GM19023 (cell line): ENCODE measurements at regions not wholly inside any gene's neighbourhood (a gene's known extent, or its start where the extent isn't known, plus 50 kb on each side); places are given as distances from the start of the nearest gene placed in this dataset.
"Not testable (repeated sequence)": the region's sequence is repeated elsewhere in the genome, so short reads cannot be mapped to it uniquely, and the experiment has no call there.

ENCODE experiments used
- ATAC-seq: cut with Tn5 transposase; IDR thresholded peaks from one replicate; pipeline ENCODE4 v1.9.1; 2021; ENCODE audit warnings: mild to moderate bottlenecking, moderate library complexity; ENCODE audit not compliant: unreplicated experiment

DNA sequence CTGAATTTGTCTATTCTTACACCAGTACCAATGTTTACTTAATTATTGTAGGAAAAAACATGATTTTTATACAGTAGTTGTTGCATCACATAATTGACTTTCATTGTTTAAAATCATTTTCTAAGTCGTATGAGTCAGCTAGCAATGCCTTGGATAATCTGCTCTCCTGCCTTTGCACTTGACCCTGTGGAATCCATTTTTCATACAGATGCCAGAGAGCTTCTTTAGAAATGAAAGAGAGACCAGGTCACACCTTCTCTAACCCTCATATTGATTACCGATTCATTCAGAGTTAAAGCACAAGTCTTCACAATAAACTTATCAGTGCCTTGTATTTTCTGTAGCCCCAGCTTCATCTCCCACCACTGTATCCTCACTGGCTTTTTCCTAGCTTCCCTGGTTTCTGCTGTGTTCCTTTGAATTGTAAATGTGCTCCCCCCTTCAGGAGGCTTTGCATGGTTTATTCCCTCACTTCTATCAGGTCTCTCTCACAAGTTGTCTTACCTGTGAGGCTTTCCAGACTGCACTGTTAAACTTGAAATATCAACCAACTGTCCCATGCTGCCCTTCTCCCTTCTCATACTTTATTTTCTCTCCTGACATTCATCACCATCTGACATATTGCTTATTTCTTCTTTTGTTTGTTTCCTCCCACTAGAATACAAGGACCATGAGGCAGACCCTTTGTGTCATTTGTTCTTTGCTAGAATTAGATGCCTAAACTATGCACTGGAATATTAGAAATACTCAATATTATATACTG lies 662.0 kb upstream of the GBE1 start:
- no peak for ATAC-seq

DNA sequence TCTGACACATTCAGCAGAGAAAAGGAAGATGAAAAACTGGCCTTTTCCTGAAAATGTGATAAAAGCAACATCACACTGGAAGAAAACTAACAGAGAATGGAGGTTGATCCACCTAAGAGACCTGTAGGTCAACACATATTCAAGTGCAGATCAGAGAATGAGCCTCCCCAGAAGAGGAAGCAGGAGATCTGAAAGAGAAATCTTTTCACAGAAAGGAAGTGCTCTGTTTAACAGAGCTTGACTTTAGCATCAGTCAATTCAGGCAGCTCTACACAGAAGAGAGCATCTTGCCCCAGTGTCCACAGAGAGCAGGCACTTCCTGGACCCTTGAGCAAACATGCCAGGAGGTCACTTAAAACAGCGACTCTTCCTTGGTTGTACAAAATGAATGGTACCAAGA lies 655.4 kb upstream of the GBE1 start:
- no peak for ATAC-seq

DNA sequence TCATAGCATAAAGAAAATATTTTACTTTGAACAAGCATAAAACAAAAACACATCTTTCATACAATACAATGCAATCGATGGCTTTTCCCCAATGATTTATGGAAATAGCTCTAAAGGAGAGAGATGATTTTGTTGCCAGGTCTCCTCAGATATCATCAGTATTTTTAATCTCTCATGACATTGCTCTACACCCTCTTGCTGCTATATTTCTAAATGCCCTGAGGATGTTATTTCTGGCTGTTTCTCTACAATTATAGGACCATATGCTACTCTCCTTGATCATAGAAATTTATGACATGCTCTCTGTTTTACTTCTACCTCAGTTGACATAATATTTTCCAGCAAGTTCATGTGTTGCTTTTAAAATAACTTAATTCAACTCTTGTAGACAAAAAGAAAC lies 654.9 kb upstream of the GBE1 start:
- no peak for ATAC-seq

DNA sequence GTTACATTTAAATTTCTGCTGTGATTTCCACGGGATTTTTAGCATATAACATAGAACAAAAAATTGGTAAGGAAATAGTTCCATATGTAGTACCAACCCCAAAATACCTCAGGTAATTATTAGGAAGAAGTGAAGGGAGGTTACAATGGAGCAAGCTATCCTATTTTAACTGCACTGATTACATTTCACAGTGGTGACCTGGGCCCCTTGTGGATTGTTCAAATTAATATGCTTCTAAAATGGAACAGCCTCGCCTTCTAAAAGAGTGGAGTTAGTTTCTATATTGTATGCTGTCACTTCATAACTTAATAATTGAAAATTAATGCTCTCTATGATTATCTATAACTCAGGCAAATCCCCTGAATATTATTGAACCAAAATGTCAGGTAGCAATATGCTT lies 651.7 kb upstream of the GBE1 start:
- ATAC-seq: no peak

DNA sequence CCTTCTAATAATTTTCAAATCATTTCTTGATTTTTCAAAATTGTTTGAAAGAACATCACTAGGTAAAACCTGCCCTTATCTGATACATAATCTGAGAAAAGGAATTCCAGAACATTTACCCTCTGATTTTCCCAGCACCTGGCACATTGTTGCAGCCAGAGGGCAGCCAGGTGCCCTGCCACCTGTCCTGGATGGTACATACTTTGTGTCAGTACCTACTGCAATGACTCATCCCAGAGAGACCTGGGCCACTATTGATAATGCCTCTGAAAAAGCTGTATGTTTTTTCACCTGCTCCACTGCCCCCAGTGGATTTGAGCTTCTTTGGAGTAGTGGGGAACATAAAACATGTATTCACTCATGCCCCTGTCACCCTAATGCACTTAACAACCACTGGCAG lies 648.9 kb upstream of the GBE1 start:
- ATAC-seq: no peak

DNA sequence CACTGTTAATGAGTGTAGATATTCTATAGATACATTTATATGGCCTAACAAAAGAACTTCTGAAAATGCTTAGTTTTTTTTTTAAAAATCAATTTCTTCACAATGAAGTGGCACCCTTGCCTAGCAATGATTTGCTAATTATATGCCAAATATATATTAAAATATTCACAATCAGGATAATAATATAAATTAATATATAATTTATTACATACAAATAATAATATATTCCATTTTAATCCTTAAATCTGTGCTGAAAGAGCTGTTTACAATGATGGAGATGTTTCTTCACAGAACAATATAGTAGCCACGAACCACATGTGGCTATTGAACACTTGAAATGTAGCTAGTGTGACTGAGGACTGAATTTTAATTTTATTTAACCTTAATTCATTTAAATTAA lies 648.4 kb upstream of the GBE1 start:
- ATAC-seq: no peak

DNA sequence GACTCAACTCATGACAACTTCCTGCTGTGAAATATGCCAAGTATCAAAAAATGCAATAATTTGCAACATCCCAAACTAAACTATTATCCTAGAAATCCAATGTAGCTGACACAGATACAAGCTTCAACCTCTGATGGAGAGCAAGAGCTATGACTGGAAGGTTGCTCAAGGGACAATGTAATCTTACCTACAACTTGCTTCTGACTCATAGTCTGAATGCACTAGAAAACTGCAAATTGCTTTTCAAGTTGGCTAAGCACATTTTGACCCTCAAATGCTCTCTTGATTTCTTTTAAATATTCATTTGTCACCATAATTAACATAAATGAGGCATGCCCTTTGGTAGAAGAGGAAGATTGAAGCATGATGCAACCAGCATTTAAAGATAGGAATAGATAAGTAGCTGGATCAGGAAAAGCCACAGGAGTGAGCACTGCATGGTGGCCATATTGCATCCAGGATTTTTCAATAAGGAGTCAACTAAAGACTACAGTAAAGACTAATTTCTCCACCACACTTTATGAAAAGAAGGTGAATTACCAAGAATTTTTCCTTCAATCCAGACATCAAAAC lies 630.8 kb upstream of the GBE1 start:
- ATAC-seq: no peak

DNA sequence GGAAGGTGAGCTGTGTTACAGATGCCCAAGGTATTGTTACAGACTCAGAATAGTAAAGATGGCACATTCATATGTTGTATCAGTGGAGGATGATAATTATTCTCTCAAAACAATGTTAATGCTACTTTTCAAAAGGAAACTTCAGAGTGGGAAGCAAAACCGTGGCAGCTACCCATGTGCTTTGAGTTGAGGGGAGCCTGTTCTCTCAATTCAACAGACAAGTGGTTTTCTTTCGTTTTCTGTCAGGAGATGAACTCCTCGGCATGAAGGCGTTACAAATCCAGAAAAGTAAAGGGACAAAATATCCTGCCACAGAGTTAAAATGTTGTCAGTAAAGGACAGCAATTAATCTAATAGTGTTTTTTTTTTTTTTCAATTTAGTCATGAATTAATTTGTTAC lies 629.4 kb upstream of the GBE1 start:
- ATAC-seq: no peak

DNA sequence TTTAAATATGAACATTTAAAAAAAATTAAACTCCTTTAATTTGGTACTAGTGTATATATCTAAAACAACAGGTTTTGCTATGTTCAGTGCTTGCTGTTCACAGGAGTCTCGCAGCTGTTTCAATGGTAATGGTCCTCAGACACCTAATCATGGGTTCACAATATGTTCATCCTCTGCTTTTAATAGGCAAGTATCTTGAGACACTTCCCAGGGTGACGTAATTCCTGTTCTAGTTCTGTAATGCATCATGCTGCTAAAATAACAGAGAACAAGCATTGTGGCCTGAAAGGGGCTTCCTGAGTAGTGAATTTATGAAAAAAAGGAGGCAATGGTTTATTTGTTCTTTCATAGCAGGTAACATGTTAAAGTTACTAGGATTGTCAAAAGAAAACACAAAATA lies 625.2 kb upstream of the GBE1 start:
- ATAC-seq: no peak

DNA sequence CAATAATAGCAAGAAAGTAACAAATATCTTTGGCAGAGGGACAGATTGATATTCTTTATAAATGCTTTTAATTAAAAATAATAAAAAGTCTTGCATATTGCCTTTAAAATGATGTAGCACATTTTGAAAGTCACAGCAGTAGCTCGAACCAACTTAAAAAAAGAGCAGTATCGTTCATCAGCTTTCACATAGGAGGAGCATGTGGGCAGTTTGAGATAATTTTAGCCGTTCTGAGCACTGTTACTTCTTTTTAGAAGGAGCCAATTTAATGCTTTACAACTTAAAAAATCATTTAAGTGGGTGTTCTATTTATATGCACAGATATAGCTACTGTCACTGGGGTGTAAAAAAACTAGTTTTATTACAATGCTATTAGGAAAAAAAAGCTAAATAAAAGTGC lies 622.7 kb upstream of the GBE1 start:
- no peak for ATAC-seq

DNA sequence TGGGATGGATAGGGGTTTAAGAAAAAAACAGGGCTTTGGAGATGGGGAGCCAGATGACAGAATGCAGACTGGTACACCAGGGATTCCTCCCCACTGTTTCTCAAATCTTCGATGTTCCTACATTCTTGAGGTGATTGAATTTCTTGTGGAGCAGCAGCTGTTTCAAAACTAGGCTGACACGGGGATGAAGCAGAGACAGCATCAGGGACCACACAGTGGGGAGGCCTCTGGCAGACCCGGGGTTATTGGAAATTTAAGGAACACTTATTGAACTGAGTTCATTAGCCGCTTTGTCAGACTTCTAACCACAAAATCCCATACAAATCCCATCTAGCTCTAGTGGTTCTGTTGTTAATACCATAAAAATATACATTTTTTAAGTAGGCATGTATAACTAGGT lies 621.4 kb upstream of the GBE1 start:
- no peak for ATAC-seq

DNA sequence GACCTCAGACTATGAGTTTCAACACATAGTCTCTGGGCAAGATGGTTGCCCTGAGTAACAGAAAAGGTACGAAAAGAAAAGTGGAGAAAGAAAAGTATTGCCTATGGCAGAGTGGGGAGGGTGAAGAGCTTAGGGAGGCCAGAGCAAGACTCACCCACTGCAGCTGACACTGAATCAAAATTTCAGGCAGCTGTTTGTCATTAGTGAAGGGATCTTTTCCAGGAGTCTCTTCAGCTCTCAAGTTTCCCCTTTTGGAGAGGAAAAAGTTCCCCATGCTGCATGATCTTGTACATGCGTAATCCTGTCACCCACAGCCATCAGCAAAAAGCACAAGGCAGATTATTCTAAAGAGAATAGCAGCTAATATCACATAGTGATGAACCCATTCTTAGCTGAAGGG lies 616.9 kb upstream of the GBE1 start:
- no peak for ATAC-seq

DNA sequence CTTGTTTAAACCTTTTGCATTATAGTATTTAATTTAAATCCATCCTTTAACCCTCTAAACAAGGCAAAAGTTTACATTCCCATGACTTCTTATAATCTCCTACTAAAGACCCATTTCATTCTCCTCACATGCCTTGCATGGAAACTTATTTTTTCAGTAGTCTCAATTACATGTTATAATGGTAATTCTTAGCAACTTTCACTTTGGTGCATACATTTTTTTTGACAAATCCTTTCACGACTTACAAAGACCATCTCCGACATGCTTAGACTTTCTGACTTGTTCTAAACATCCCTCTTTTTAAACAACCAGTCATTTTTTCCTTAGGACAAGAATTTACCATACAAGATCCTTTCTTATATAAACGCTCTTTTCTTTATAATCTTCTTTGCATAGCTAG lies 615.4 kb upstream of the GBE1 start:
- no peak for ATAC-seq

DNA sequence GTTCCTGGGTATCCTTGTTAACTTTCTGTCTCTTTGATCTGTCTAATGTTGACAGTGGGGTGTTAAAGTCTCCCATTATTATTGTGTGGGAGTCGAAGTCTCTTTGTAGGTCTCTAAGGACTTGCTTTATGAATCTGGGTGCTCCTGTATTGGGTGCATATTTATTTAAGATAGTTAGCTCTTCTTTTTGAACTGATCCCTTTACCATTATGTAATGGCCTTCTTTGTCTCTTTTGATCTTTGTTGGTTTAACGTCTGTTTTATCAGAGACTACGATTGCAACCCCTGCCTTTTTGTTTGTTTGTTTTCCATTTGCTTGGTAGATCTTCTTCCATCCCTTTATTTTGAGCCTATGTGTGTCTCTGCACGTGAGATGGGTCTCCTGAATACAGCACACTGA lies 612.4 kb upstream of the GBE1 start:
- ATAC-seq: not testable (repeated sequence)

DNA sequence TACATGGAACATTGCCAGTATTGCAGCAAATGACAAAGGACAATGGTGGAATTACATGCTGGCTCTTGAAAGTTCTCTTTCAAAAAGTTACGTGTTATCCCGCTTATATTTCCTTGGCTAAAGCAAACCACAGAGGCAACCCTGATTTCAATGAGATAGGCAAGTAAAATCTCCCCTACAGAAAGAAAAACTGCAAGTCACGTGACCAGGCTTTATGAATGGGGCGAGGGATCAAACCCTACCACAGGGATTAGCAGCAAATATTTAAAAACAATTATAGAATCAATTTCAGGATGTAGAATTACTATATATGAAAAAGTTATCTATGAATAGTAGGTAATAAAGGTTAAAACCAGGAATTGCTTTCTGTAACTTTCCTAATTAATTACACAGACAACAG lies 603.4 kb upstream of the GBE1 start:
- no peak for ATAC-seq

DNA sequence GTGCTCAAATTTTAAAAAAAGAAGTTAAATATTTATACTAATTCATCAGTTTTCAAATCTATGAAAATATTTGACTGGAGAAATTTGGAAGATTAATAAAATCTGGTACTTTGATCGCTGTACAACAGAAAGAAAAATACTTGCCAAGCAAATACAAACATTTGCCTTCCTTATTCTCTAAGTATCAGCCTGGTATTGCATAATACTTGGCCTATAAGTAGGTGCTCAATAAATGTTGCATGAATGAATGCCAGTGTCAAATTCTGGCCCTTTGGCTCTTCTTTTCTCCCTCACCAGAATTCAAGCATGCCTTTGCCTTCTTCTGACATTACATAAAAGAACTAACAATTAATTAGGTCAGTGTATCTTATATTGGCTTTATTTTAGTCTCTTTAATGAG lies 601.7 kb upstream of the GBE1 start:
- no peak for ATAC-seq

DNA sequence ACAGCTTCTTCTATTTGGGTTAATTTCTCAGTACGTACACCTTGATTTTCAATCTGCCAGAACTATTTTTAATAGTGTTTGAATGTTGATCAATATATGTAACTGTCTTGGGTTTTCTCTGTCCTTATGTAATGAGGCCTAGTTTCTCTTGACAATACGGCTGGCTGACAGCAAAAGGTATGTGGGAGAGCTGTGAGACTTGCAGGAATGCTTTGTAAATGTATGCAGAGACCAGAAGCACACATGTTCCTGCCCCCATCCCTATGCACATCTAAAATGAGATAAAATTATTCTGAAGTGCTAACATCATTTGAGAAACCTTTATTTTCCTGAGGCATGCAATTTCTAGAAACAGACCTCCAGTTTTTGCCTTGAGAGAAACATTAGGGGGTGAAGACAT lies 593.8 kb upstream of the GBE1 start:
- ATAC-seq: no peak

DNA sequence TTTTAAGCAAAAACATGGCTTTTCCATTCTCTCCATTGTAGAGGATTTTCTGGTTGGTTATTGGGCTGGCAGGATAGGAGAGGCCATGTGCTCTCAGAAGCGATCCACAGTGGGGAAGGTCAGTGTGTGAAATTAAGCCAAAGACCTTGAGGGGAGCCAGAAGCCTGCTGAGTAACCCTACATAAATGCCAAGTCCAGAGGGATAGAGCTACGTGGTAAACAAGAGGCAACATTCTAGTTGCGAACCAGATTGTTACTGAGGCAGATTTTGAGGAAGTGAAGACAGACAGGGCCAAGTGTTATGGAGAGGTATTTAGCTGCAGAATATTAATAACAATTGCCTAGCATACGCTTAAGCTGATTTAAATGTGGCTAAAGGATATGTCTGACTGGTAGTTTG lies 592.8 kb upstream of the GBE1 start:
- ATAC-seq: no peak

DNA sequence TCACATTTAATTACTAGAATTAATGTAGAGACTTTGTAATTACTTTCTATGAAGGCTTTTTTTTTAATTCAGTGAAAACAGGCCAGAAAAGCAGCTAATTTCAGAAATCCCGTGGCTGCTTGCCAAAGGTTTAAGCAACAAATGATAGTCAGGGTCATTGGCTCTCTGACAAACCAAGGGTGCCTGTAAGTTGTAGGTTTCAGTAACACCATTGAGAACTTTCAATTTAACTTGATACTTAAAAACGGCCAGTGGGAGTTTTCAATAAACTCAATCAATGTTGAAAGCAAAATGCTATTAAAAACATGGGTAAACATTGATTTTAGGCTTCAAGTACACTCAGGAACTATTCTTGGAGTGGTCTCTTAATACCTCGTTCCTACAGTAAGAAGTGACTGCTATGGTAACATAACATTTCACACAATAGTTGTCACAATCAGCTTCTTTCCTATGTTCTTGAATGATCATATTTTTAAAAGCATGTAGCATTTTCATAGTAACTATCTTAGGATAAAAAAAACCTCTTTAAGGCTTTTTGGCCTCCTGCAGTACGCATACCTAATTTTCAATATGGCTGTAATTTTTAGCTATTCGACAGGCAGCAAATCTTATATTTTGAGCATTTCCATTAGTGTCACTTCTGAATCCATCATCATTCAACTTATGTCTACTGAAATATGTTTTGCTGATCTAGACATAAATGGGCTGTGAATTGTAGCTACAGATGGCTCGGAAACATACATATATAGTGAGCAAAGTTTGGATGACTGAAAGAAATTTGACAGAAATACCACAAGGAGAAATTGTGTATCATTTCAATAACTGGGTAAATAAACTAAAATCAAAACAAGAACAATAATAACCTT lies 592.1 kb upstream of the GBE1 start:
- ATAC-seq: no peak

DNA sequence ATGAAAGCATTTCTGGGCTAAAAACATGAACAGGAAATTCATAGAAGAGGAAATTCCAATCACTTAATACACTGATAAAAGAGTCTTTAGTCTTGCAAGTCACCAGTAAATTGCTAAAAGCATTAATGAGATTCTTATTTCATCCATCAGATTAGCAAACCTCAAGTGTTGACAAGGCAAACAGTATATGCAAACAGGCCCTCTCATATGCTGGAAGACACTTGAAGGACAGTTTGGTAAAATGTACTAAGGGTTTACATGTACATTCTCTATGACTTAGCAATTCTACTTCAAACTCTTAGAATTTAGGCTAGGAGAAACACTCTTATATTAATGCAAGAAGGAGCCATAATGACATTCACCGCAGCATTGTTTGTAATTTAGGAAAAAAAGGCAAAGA lies 586.1 kb upstream of the GBE1 start:
- no peak for ATAC-seq

DNA sequence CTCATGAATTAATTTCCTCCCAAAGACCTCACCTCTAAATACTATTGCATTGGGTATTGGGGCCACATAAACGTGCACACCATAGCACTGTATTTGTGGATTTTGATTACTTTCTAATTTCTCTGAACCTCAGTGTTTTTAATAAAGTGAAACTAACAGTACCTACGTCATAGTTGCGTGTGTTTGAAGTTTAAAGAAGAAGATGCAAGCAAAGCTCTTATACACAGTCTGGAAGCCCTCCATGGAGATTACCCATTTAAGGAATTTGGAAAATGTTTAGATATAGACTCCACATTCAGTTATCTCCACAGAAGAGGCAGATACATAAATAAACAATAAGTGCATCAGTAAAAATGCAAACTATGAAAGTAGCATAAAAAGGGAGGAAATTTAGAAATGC lies 581.1 kb upstream of the GBE1 start:
- no peak for ATAC-seq

DNA sequence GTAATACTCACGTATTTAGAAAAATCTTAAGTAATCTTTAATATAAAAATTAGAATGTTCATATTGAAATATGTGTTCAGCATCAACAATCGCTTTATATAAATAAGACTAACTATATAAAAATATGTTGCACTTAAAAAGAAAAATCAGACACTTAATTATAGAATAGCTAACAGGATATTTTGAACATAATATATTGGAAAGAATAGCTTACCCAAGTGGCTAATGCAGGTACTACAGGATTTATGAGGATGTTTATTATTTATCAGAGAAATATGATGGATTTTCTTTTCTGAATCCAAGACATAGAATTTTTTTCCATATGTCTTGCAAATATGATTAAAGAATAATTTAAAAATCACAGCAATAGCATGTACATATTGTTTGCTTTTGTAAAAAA lies 567.9 kb upstream of the GBE1 start:
- no peak for ATAC-seq
